GM23338 (cell line): ENCODE measurements at regions not wholly inside any gene's neighbourhood (a gene's known extent, or its start where the extent isn't known, plus 50 kb on each side); places are given as distances from the start of the nearest gene placed in this dataset.

Source experiments
- ATAC-seq: fragments of 200-7000 bp; cut with Tn5 transposase; 3 replicates; pipeline ENCODE4 v1.9.1; 2020
- DNase-seq: peaks from one replicate; pipeline ENCODE4 v3.0.0-alpha.2; 2015; ENCODE audit warnings: low spot score
- H2AFZ ChIP-seq: fragments of 200-600 bp; sonication (generic); 2 replicates; pipeline ENCODE4 v1.8.0; 2016; ENCODE audit warnings: antibody characterized with exemption, mild to moderate bottlenecking, moderate library complexity
- H3F3A ChIP-seq: fragments of 200-600 bp; sonication (generic); replicated peaks from 2 replicates; pipeline ENCODE4 v1.8.0; 2017; ENCODE audit warnings: antibody characterized with exemption, mixed run types, low read depth
- H3K27ac ChIP-seq: fragments of 200-600 bp; sonication (generic); 2 replicates; pipeline ENCODE4 v1.6.1; 2016; ENCODE audit warnings: low read depth
- H3K27me3 ChIP-seq: fragments of 200-600 bp; sonication (generic); 2 replicates; pipeline ENCODE4 v1.8.0; 2016; ENCODE audit warnings: mild to moderate bottlenecking, mixed run types, moderate library complexity; ENCODE audit not compliant: insufficient read depth
- H3K36me3 ChIP-seq: fragments of 200-600 bp; sonication (generic); 2 replicates; pipeline ENCODE4 v1.8.0; 2016; ENCODE audit warnings: mild to moderate bottlenecking; ENCODE audit not compliant: insufficient read depth
- H3K4me1 ChIP-seq: fragments of 200-600 bp; sonication (generic); 2 replicates; pipeline ENCODE4 v1.8.0; 2016; ENCODE audit warnings: mild to moderate bottlenecking, moderate library complexity; ENCODE audit not compliant: insufficient read depth
- H3K4me2 ChIP-seq: fragments of 200-600 bp; sonication (generic); 2 replicates; pipeline ENCODE4 v1.7.1; 2017; ENCODE audit warnings: mixed run types
- H3K4me3 ChIP-seq: fragments of 200-600 bp; sonication (generic); 2 replicates; pipeline ENCODE4 v1.6.1; 2016; ENCODE audit warnings: mixed run types
- H3K79me2 ChIP-seq: fragments of 200-600 bp; sonication (generic); replicated peaks from 2 replicates; pipeline ENCODE4 v1.8.0; 2017; ENCODE audit warnings: mild to moderate bottlenecking; ENCODE audit not compliant: insufficient read depth
- H3K9me2 ChIP-seq: fragments of 200-600 bp; sonication (generic); 2 replicates; pipeline ENCODE4 v1.8.0; 2017; ENCODE audit not compliant: insufficient read depth
- H4K20me1 ChIP-seq: fragments of 200-600 bp; sonication (generic); replicated peaks from 2 replicates; pipeline ENCODE4 v1.8.0; 2017; ENCODE audit warnings: mild to moderate bottlenecking; ENCODE audit not compliant: insufficient read depth
- H3K27ac Mint-ChIP-seq: 2 replicates; pipeline ENCODE4 v1.8.0; 2020; ENCODE audit warnings: inconsistent platforms, mild to moderate bottlenecking, moderate library complexity, mixed read lengths
- H3K27me3 Mint-ChIP-seq: 3 replicates; pipeline ENCODE4 v1.8.0; 2022; ENCODE audit warnings: low read depth, mild to moderate bottlenecking, moderate library complexity, mixed read lengths, inconsistent platforms; ENCODE audit not compliant: insufficient read depth, poor library complexity
- H3K36me3 Mint-ChIP-seq: 3 replicates; pipeline ENCODE4 v1.8.0; 2021; ENCODE audit warnings: low read depth, mild to moderate bottlenecking, inconsistent platforms, moderate library complexity, mixed read lengths
- H3K4me1 Mint-ChIP-seq: 3 replicates; pipeline ENCODE4 v1.8.0; 2020; ENCODE audit warnings: mild to moderate bottlenecking, inconsistent platforms, mixed read lengths
- H3K4me3 Mint-ChIP-seq: 3 replicates; pipeline ENCODE4 v1.8.0; 2021; ENCODE audit warnings: moderate library complexity, mild to moderate bottlenecking, inconsistent platforms, mixed read lengths
- H3K9me3 Mint-ChIP-seq: 3 replicates; pipeline ENCODE4 v1.8.0; 2020; ENCODE audit warnings: moderate library complexity, mild to moderate bottlenecking, inconsistent platforms, mixed read lengths
- CREB1 ChIP-seq: fragments of 250-450 bp; sonication (Bioruptor Pico); IDR thresholded peaks from 2 replicates; pipeline ENCODE4 v1.5.0; 2020; ENCODE audit warnings: low read depth, mild to moderate bottlenecking, moderate library complexity
- EZH2 ChIP-seq: fragments of 200-600 bp; sonication (generic); IDR thresholded peaks from one replicate; pipeline ENCODE4 v1.8.0; 2017; ENCODE audit warnings: antibody characterized with exemption, mild to moderate bottlenecking, low read depth; ENCODE audit not compliant: unreplicated experiment
- EZH2phosphoT487 ChIP-seq: fragments of 200-600 bp; sonication (generic); IDR thresholded peaks from one replicate; pipeline ENCODE4 v1.8.1; 2018; ENCODE audit warnings: antibody characterized with exemption; ENCODE audit not compliant: unreplicated experiment
- JUNB ChIP-seq: IDR thresholded peaks from one replicate; pipeline ENCODE4 v1.6.1; 2016; ENCODE audit warnings: antibody characterized with exemption; ENCODE audit not compliant: unreplicated experiment
- POLR2AphosphoS5 ChIP-seq: IDR thresholded peaks from 2 replicates; pipeline ENCODE4 v1.6.1; 2016; ENCODE audit warnings: antibody characterized with exemption, low read depth
- STAT1 ChIP-seq: IDR thresholded peaks from one replicate; pipeline ENCODE4 v1.6.1; 2016; ENCODE audit warnings: antibody characterized with exemption; ENCODE audit not compliant: unreplicated experiment
- TF ChIP-seq, protein P1 (sequence below), 2 experiments: fragments of 200-600 bp in 1 of 2; sonication (generic) in 1 of 2; conservative IDR thresholded peaks; 2 replicates each; pipeline versions ENCODE4 v1.5.1 to v1.6.1; 2016 to 2017; ENCODE audit warnings: antibody characterized with exemption in 2 of 2, low read depth in 2 of 2, mild to moderate bottlenecking in 2 of 2, moderate library complexity in 1 of 2
- TF ChIP-seq, protein P2 (sequence below): IDR thresholded peaks from 2 replicates; pipeline ENCODE4 v1.6.1; 2016; ENCODE audit warnings: antibody characterized with exemption
- TF ChIP-seq, protein P3 (sequence below): IDR thresholded peaks from one replicate; pipeline ENCODE4 v1.6.1; 2018; ENCODE audit warnings: antibody characterized with exemption; ENCODE audit not compliant: unreplicated experiment
- TF ChIP-seq, protein P4 (sequence below): fragments of 250-450 bp; sonication (Bioruptor Pico); IDR thresholded peaks from 2 replicates; pipeline ENCODE4 v1.5.0; 2020; ENCODE audit warnings: mild to moderate bottlenecking, moderate library complexity

DNA sequence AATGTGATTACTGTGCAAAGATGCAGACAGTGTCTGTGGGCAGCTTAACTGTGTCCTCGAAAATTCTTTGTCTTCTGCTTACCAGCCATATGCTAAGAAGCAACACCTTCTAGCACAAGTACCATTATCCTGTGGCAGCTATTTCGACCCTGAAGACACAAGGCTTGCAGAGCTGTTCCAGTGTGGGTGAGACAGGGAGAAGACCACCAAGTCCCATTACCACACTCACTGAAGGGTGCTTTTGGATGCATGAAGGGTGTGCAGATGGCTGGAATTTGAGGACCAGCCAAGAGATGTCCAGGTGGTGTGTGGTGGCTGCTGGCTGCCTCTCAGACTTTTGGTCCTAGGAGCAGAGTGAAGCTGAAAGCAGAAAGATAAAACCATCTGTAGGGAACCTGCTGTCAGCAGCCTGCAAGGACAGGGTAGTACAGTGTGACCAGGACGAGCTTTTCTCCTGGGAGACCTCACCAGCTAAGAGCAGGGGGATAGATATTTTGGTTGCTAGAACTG lies 161.8 kb downstream of the ICE1 start (continued):
- TF ChIP-seq, protein P1, sequence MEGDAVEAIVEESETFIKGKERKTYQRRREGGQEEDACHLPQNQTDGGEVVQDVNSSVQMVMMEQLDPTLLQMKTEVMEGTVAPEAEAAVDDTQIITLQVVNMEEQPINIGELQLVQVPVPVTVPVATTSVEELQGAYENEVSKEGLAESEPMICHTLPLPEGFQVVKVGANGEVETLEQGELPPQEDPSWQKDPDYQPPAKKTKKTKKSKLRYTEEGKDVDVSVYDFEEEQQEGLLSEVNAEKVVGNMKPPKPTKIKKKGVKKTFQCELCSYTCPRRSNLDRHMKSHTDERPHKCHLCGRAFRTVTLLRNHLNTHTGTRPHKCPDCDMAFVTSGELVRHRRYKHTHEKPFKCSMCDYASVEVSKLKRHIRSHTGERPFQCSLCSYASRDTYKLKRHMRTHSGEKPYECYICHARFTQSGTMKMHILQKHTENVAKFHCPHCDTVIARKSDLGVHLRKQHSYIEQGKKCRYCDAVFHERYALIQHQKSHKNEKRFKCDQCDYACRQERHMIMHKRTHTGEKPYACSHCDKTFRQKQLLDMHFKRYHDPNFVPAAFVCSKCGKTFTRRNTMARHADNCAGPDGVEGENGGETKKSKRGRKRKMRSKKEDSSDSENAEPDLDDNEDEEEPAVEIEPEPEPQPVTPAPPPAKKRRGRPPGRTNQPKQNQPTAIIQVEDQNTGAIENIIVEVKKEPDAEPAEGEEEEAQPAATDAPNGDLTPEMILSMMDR (conservative IDR thresholded peaks at IDR 0.05; ENCODE audit: low read depth in 2 of 2), result no peak

DNA sequence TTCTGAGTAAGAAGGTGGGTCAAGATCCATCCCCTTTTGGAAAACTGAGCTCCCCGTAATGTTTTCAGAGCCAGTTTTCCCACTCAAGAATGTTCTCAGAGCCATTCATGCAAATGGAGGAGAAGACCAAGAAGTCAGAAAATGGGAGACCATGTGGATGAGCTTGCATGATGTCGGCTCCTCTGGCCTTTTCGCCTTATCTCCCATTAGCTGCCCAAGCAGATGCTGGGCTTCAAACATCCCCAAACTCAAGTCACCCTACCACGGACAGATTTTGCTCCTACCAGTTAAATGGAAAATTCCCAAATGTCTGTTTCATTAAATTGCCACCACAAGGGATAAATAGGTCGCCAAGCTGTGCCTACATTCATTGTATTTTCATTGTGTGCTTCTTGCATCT lies 161.4 kb downstream of the ICE1 start:
- Histone ChIP-seq H3K27ac (no peak overlapping the region), H3K4me3 (no peak overlapping the region), H3K4me1 (peaks cover 7% of the 10 kb centered on the region; the same call in 1 of the 2 replicates), H3K27me3 (no peaks in the 10 kb centered on the region), H2AFZ (no peak overlapping the region), H3K79me2 (no peaks in the 10 kb centered on the region), H3F3A (no peaks in the 10 kb centered on the region), H4K20me1 (no peaks in the 10 kb centered on the region), H3K36me3 (peaks cover 5% of the 10 kb centered on the region; the same call in 1 of the 2 replicates), H3K9me2 (peaks cover 17% of the 10 kb centered on the region), H3K4me2 (no peak overlapping the region)
- H3K27me3 Mint-ChIP-seq, result no peaks in the 10 kb centered on the region
- no peaks in the 10 kb centered on the region for H3K9me3 Mint-ChIP-seq
- DNase-seq (no peak), ATAC-seq (no peak)
- peaks cover 3% of the 10 kb centered on the region; the same call in 1 of the 3 replicates for H3K4me1 Mint-ChIP-seq
- no peaks in the 10 kb centered on the region; the same call in 2 of the 3 replicates for H3K36me3 Mint-ChIP-seq
- no peak overlapping the region for H3K4me3 Mint-ChIP-seq
- H3K27ac Mint-ChIP-seq, result no peak overlapping the region
- no peak for TF ChIP-seq POLR2AphosphoS5
- TF ChIP-seq, protein P1 (conservative IDR thresholded peaks at IDR 0.05; ENCODE audit: low read depth in 2 of 2), result no peak
- TF ChIP-seq EZH2phosphoT487, result no peak
- TF ChIP-seq, protein P2, sequence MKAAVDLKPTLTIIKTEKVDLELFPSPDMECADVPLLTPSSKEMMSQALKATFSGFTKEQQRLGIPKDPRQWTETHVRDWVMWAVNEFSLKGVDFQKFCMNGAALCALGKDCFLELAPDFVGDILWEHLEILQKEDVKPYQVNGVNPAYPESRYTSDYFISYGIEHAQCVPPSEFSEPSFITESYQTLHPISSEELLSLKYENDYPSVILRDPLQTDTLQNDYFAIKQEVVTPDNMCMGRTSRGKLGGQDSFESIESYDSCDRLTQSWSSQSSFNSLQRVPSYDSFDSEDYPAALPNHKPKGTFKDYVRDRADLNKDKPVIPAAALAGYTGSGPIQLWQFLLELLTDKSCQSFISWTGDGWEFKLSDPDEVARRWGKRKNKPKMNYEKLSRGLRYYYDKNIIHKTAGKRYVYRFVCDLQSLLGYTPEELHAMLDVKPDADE, result no peak
- no peak for TF ChIP-seq CREB1 (CRISPR knock-in tag)
- TF ChIP-seq, protein P3, sequence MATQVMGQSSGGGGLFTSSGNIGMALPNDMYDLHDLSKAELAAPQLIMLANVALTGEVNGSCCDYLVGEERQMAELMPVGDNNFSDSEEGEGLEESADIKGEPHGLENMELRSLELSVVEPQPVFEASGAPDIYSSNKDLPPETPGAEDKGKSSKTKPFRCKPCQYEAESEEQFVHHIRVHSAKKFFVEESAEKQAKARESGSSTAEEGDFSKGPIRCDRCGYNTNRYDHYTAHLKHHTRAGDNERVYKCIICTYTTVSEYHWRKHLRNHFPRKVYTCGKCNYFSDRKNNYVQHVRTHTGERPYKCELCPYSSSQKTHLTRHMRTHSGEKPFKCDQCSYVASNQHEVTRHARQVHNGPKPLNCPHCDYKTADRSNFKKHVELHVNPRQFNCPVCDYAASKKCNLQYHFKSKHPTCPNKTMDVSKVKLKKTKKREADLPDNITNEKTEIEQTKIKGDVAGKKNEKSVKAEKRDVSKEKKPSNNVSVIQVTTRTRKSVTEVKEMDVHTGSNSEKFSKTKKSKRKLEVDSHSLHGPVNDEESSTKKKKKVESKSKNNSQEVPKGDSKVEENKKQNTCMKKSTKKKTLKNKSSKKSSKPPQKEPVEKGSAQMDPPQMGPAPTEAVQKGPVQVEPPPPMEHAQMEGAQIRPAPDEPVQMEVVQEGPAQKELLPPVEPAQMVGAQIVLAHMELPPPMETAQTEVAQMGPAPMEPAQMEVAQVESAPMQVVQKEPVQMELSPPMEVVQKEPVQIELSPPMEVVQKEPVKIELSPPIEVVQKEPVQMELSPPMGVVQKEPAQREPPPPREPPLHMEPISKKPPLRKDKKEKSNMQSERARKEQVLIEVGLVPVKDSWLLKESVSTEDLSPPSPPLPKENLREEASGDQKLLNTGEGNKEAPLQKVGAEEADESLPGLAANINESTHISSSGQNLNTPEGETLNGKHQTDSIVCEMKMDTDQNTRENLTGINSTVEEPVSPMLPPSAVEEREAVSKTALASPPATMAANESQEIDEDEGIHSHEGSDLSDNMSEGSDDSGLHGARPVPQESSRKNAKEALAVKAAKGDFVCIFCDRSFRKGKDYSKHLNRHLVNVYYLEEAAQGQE, result no peak
- no peak for TF ChIP-seq JUNB
- no peak for TF ChIP-seq STAT1
- no peak for TF ChIP-seq EZH2
- TF ChIP-seq, protein P4, sequence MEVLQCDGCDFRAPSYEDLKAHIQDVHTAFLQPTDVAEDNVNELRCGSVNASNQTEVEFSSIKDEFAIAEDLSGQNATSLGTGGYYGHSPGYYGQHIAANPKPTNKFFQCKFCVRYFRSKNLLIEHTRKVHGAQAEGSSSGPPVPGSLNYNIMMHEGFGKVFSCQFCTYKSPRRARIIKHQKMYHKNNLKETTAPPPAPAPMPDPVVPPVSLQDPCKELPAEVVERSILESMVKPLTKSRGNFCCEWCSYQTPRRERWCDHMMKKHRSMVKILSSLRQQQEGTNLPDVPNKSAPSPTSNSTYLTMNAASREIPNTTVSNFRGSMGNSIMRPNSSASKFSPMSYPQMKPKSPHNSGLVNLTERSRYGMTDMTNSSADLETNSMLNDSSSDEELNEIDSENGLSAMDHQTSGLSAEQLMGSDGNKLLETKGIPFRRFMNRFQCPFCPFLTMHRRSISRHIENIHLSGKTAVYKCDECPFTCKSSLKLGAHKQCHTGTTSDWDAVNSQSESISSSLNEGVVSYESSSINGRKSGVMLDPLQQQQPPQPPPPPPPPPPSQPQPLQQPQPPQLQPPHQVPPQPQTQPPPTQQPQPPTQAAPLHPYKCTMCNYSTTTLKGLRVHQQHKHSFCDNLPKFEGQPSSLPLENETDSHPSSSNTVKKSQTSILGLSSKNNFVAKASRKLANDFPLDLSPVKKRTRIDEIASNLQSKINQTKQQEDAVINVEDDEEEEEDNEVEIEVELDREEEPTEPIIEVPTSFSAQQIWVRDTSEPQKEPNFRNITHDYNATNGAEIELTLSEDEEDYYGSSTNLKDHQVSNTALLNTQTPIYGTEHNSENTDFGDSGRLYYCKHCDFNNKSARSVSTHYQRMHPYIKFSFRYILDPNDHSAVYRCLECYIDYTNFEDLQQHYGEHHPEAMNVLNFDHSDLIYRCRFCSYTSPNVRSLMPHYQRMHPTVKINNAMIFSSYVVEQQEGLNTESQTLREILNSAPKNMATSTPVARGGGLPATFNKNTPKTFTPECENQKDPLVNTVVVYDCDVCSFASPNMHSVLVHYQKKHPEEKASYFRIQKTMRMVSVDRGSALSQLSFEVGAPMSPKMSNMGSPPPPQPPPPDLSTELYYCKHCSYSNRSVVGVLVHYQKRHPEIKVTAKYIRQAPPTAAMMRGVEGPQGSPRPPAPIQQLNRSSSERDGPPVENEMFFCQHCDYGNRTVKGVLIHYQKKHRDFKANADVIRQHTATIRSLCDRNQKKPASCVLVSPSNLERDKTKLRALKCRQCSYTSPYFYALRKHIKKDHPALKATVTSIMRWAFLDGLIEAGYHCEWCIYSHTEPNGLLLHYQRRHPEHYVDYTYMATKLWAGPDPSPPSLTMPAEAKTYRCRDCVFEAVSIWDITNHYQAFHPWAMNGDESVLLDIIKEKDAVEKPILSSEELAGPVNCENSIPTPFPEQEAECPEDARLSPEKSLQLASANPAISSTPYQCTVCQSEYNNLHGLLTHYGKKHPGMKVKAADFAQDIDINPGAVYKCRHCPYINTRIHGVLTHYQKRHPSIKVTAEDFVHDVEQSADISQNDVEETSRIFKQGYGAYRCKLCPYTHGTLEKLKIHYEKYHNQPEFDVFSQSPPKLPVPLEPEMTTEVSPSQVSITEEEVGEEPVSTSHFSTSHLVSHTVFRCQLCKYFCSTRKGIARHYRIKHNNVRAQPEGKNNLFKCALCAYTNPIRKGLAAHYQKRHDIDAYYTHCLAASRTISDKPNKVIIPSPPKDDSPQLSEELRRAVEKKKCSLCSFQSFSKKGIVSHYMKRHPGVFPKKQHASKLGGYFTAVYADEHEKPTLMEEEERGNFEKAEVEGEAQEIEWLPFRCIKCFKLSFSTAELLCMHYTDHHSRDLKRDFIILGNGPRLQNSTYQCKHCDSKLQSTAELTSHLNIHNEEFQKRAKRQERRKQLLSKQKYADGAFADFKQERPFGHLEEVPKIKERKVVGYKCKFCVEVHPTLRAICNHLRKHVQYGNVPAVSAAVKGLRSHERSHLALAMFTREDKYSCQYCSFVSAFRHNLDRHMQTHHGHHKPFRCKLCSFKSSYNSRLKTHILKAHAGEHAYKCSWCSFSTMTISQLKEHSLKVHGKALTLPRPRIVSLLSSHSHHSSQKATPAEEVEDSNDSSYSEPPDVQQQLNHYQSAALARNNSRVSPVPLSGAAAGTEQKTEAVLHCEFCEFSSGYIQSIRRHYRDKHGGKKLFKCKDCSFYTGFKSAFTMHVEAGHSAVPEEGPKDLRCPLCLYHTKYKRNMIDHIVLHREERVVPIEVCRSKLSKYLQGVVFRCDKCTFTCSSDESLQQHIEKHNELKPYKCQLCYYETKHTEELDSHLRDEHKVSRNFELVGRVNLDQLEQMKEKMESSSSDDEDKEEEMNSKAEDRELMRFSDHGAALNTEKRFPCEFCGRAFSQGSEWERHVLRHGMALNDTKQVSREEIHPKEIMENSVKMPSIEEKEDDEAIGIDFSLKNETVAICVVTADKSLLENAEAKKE (CRISPR knock-in tag), result no peak
